Effector CD8-positive, alpha-beta T cell (primary cell): ENCODE measurements at regions not wholly inside any gene's neighbourhood (a gene's known extent, or its start where the extent isn't known, plus 50 kb on each side); places are given as distances from the start of the nearest gene placed in this dataset.
"Not testable (repeated sequence)": the region's sequence is repeated elsewhere in the genome, so short reads cannot be mapped to it uniquely, and the experiment has no call there.

Experiments
- DNase-seq: peaks from one replicate; lab custom pipeline; 2025; lab: John Stamatoyannopoulos, UW

GRCh38 chr4:14910411-14910810 lies 91.9 kb upstream of the CPEB2 start:
- DNase-seq: no peak

GRCh38 chr4:14912426-14912825 lies 89.9 kb upstream of the CPEB2 start:
- no peak for DNase-seq

- DNase-seq: no peak
These were observed 87.3 kb upstream of the CPEB2 start for GRCh38 chr4:14915018-14915417.

GRCh38 chr4:14916554-14917297 lies 85.6 kb upstream of the CPEB2 start:
- no peak for DNase-seq

- no peak for DNase-seq
These were observed 85.0 kb upstream of the CPEB2 start for GRCh38 chr4:14917298-14917633.

GRCh38 chr4:14918336-14918735 lies 83.9 kb upstream of the CPEB2 start:
- no peak for DNase-seq

- DNase-seq: no peak
These were observed 82.5 kb upstream of the CPEB2 start for GRCh38 chr4:14919785-14920184.

GRCh38 chr4:14920237-14920636 lies 82.0 kb upstream of the CPEB2 start:
- no peak for DNase-seq

- DNase-seq: no peak
These were observed 81.4 kb upstream of the CPEB2 start for GRCh38 chr4:14920759-14921320.

- not testable (repeated sequence) for DNase-seq
These were observed 80.5 kb upstream of the CPEB2 start for GRCh38 chr4:14921781-14922180.

- DNase-seq: no peak
These were observed 78.0 kb upstream of the CPEB2 start for GRCh38 chr4:14924076-14924811.

- DNase-seq: no peak
These were observed 77.4 kb upstream of the CPEB2 start for GRCh38 chr4:14924812-14925344.

GRCh38 chr4:14925471-14925870 lies 76.8 kb upstream of the CPEB2 start:
- no peak for DNase-seq

GRCh38 chr4:14926368-14926767 lies 75.9 kb upstream of the CPEB2 start:
- DNase-seq: no peak

- DNase-seq: no peak
These were observed 74.2 kb upstream of the CPEB2 start for GRCh38 chr4:14928035-14928434.

- no peak for DNase-seq
These were observed 72.6 kb upstream of the CPEB2 start for GRCh38 chr4:14929669-14930068.

GRCh38 chr4:14934704-14935390 lies 67.4 kb upstream of the CPEB2 start:
- no peak for DNase-seq

- no peak for DNase-seq
These were observed 58.5 kb upstream of the CPEB2 start for GRCh38 chr4:14943749-14944148.

- no peak for DNase-seq
These were observed 49.9 kb upstream of the CPEB2 start for GRCh38 chr4:14952352-14952751.
